ENCODE measurements at regions not wholly inside any gene's neighbourhood (a gene's known extent, or its start where the extent isn't known, plus 50 kb on each side); places are given as distances from the start of the nearest gene placed in this dataset.

DNA sequence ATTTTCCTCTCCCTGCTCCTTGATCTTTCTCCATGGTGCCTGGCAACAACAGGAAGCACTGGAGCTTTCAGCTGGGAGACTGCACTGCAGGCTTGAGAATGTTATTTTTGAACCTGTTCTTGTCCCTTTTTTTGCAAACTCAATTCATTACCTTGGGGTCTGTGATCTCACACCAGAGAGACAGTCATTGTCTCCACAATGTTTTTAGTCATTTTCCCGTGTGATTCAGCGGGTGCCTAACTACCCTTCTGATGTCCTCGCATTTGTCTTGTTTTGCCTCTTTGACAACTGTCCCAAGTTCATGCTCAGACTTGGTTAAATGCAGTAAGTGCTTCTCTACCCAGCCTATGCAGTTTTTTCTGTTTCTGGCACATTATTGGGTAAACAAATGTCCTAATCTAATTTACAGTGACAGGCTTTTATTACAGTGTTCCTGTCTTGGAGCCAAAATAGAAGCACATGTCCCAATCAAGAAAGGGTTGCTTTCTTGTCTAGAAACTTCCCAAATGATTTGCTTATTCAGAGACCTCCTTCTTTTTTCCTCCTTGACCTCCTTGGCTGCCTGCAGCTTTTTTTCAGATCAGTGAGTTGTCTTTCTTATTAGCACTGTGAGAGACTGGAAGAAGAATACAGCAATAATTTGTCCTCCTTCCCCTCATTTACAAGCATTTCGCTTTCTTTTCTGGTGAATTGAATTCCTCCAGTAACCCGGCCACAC is 162.4 kb downstream of the NSUN3 start (continued):
- TF ChIP-seq, protein P1, sequence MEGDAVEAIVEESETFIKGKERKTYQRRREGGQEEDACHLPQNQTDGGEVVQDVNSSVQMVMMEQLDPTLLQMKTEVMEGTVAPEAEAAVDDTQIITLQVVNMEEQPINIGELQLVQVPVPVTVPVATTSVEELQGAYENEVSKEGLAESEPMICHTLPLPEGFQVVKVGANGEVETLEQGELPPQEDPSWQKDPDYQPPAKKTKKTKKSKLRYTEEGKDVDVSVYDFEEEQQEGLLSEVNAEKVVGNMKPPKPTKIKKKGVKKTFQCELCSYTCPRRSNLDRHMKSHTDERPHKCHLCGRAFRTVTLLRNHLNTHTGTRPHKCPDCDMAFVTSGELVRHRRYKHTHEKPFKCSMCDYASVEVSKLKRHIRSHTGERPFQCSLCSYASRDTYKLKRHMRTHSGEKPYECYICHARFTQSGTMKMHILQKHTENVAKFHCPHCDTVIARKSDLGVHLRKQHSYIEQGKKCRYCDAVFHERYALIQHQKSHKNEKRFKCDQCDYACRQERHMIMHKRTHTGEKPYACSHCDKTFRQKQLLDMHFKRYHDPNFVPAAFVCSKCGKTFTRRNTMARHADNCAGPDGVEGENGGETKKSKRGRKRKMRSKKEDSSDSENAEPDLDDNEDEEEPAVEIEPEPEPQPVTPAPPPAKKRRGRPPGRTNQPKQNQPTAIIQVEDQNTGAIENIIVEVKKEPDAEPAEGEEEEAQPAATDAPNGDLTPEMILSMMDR (conservative IDR thresholded peaks at IDR 0.05; ENCODE audit: low read depth in 2 of 2), result no peak

DNA sequence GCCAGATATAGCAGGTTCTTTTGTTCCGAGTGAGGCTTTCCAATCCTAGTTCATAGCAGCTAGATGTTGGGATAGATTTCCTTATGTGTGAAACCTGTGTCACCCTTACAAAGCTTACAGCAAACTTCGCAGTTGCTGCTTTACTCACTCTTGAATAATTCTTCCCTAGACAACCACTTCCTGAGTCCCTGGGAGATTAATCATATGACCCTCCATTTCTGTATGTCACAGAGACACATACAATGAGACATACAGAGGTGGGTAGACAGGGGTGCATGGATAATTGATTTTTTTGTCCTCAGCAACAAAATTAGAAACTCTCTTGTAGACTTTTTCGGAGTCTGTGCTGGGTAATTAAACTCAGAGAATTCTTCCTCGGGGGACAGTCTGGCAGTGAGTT is 163.2 kb downstream of the NSUN3 start:
- no peak overlapping the region for H3K4me3 Mint-ChIP-seq
- Histone ChIP-seq H2AFZ (0 out of 2 replicates have a peak overlapping the region, but pooled peaks have one; percentile 43), H3K79me2 (replicated peaks; ENCODE audit: insufficient read depth) (no peaks in the 10 kb centered on the region), H3F3A (replicated peaks; ENCODE audit: low read depth) (no peaks in the 10 kb centered on the region), H3K36me3 (ENCODE audit: insufficient read depth) (no peaks in the 10 kb centered on the region), H3K9me2 (ENCODE audit: insufficient read depth) (no peaks in the 10 kb centered on the region), H3K4me3 (no peak overlapping the region), H3K27me3 (ENCODE audit: insufficient read depth) (no peaks in the 10 kb centered on the region), H3K4me2 (no peak overlapping the region), H3K27ac (ENCODE audit: low read depth) (no peak overlapping the region), H4K20me1 (replicated peaks; ENCODE audit: insufficient read depth) (no peaks in the 10 kb centered on the region), H3K4me1 (ENCODE audit: insufficient read depth) (no peaks in the 10 kb centered on the region; the same call in 1 of the 2 replicates)
- H3K9me3 Mint-ChIP-seq, result peaks cover 20% of the 10 kb centered on the region
- TF ChIP-seq NANOG (IDR thresholded peaks at IDR 0.05; ENCODE audit: borderline replicate concordance) (no peak), EZH2phosphoT487 (IDR thresholded peaks at IDR 0.05; ENCODE audit: unreplicated experiment) (no peak)
- TF ChIP-seq, protein P2, sequence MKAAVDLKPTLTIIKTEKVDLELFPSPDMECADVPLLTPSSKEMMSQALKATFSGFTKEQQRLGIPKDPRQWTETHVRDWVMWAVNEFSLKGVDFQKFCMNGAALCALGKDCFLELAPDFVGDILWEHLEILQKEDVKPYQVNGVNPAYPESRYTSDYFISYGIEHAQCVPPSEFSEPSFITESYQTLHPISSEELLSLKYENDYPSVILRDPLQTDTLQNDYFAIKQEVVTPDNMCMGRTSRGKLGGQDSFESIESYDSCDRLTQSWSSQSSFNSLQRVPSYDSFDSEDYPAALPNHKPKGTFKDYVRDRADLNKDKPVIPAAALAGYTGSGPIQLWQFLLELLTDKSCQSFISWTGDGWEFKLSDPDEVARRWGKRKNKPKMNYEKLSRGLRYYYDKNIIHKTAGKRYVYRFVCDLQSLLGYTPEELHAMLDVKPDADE (IDR thresholded peaks at IDR 0.05), result no peak
- no peaks in the 10 kb centered on the region for H3K27me3 Mint-ChIP-seq (ENCODE audit: insufficient read depth, low read depth, poor library complexity)
- H3K27ac Mint-ChIP-seq, result no peak overlapping the region
- DNase-seq (ENCODE audit: low spot score) (no peak), ATAC-seq (no peak)
- H3K36me3 Mint-ChIP-seq (ENCODE audit: low read depth), result peaks cover 11% of the 10 kb centered on the region; the same call in 1 of the 3 replicates
- peaks cover 13% of the 10 kb centered on the region for H3K4me1 Mint-ChIP-seq

DNA sequence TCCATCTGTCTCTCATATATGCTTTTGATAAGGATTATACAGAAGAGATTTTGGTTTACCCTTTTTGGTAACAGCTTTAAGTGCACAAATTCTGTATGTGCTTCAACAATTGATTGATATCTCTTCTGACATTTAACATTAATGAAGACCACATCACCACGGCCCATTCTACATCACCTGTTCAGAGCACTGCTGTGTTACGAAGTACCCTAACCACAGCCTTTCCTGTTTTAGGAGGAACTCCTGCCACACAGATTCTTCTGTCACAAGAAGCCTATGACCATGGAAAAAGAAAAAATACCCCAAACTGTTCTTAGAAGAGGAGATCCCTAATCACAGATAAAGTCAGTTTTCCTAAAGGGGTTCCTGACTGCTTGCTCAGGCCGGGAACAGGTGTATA is 170.1 kb downstream of the NSUN3 start:
- no peaks in the 10 kb centered on the region for H3K4me1 Mint-ChIP-seq
- Histone ChIP-seq H4K20me1 (replicated peaks; ENCODE audit: insufficient read depth) (no peaks in the 10 kb centered on the region), H3K36me3 (ENCODE audit: insufficient read depth) (no peaks in the 10 kb centered on the region), H3K4me2 (no peak overlapping the region), H3F3A (replicated peaks; ENCODE audit: low read depth) (no peaks in the 10 kb centered on the region), H3K79me2 (replicated peaks; ENCODE audit: insufficient read depth) (no peaks in the 10 kb centered on the region), H3K9me2 (ENCODE audit: insufficient read depth) (no peaks in the 10 kb centered on the region), H3K4me1 (ENCODE audit: insufficient read depth) (no peaks in the 10 kb centered on the region), H2AFZ (no peak overlapping the region), H3K27me3 (ENCODE audit: insufficient read depth) (no peaks in the 10 kb centered on the region), H3K27ac (ENCODE audit: low read depth) (no peak overlapping the region), H3K4me3 (no peak overlapping the region)
- no peak overlapping the region for H3K27ac Mint-ChIP-seq
- H3K27me3 Mint-ChIP-seq (ENCODE audit: insufficient read depth, low read depth, poor library complexity), result no peaks in the 10 kb centered on the region
- ATAC-seq (no peak), DNase-seq (ENCODE audit: low spot score) (no peak)
- no peak overlapping the region for H3K4me3 Mint-ChIP-seq
- no peak for TF ChIP-seq EZH2 (IDR thresholded peaks at IDR 0.05; ENCODE audit: low read depth, unreplicated experiment)
- no peak for TF ChIP-seq NANOG (IDR thresholded peaks at IDR 0.05; ENCODE audit: borderline replicate concordance)
- TF ChIP-seq, protein P3, sequence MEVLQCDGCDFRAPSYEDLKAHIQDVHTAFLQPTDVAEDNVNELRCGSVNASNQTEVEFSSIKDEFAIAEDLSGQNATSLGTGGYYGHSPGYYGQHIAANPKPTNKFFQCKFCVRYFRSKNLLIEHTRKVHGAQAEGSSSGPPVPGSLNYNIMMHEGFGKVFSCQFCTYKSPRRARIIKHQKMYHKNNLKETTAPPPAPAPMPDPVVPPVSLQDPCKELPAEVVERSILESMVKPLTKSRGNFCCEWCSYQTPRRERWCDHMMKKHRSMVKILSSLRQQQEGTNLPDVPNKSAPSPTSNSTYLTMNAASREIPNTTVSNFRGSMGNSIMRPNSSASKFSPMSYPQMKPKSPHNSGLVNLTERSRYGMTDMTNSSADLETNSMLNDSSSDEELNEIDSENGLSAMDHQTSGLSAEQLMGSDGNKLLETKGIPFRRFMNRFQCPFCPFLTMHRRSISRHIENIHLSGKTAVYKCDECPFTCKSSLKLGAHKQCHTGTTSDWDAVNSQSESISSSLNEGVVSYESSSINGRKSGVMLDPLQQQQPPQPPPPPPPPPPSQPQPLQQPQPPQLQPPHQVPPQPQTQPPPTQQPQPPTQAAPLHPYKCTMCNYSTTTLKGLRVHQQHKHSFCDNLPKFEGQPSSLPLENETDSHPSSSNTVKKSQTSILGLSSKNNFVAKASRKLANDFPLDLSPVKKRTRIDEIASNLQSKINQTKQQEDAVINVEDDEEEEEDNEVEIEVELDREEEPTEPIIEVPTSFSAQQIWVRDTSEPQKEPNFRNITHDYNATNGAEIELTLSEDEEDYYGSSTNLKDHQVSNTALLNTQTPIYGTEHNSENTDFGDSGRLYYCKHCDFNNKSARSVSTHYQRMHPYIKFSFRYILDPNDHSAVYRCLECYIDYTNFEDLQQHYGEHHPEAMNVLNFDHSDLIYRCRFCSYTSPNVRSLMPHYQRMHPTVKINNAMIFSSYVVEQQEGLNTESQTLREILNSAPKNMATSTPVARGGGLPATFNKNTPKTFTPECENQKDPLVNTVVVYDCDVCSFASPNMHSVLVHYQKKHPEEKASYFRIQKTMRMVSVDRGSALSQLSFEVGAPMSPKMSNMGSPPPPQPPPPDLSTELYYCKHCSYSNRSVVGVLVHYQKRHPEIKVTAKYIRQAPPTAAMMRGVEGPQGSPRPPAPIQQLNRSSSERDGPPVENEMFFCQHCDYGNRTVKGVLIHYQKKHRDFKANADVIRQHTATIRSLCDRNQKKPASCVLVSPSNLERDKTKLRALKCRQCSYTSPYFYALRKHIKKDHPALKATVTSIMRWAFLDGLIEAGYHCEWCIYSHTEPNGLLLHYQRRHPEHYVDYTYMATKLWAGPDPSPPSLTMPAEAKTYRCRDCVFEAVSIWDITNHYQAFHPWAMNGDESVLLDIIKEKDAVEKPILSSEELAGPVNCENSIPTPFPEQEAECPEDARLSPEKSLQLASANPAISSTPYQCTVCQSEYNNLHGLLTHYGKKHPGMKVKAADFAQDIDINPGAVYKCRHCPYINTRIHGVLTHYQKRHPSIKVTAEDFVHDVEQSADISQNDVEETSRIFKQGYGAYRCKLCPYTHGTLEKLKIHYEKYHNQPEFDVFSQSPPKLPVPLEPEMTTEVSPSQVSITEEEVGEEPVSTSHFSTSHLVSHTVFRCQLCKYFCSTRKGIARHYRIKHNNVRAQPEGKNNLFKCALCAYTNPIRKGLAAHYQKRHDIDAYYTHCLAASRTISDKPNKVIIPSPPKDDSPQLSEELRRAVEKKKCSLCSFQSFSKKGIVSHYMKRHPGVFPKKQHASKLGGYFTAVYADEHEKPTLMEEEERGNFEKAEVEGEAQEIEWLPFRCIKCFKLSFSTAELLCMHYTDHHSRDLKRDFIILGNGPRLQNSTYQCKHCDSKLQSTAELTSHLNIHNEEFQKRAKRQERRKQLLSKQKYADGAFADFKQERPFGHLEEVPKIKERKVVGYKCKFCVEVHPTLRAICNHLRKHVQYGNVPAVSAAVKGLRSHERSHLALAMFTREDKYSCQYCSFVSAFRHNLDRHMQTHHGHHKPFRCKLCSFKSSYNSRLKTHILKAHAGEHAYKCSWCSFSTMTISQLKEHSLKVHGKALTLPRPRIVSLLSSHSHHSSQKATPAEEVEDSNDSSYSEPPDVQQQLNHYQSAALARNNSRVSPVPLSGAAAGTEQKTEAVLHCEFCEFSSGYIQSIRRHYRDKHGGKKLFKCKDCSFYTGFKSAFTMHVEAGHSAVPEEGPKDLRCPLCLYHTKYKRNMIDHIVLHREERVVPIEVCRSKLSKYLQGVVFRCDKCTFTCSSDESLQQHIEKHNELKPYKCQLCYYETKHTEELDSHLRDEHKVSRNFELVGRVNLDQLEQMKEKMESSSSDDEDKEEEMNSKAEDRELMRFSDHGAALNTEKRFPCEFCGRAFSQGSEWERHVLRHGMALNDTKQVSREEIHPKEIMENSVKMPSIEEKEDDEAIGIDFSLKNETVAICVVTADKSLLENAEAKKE (CRISPR knock-in tag; IDR thresholded peaks at IDR 0.05), result no peak
- TF ChIP-seq ZNF114 (CRISPR knock-in tag; IDR thresholded peaks at IDR 0.05), result no peak
- no peak for TF ChIP-seq CREB1 (CRISPR knock-in tag; IDR thresholded peaks at IDR 0.05; ENCODE audit: low read depth)
- TF ChIP-seq JUNB (IDR thresholded peaks at IDR 0.05; ENCODE audit: unreplicated experiment), result no peak
- H3K9me3 Mint-ChIP-seq, result peaks cover 15% of the 10 kb centered on the region
- H3K36me3 Mint-ChIP-seq (ENCODE audit: low read depth), result no peaks in the 10 kb centered on the region; the same call in 2 of the 3 replicates

Data from GM23338 (cell line).